ENCODE measurements at regions not wholly inside any gene's neighbourhood (a gene's known extent, or its start where the extent isn't known, plus 50 kb on each side); places are given as distances from the start of the nearest gene placed in this dataset.

GRCh38 chr6:145238787-145239186, 496.5 kb downstream of the EPM2A start:
- H3K4me1 ChIP-seq (ENCODE audit: control insufficient read depth in 2 of 2, insufficient read depth in 2 of 2, low read length in 2 of 2), result no peaks in the 10 kb centered on the region
- no peak overlapping the region for H3K4me3 ChIP-seq (ENCODE audit: low read length in 2 of 2)
- H3K9me3 ChIP-seq (ENCODE audit: control insufficient read depth in 2 of 2, insufficient read depth in 1 of 2, low read length in 1 of 2), result no peaks in the 10 kb centered on the region
- H3K36me3 ChIP-seq (ENCODE audit: control insufficient read depth in 2 of 2, insufficient read depth in 2 of 2, low read length in 1 of 2), result no peaks in the 10 kb centered on the region
- no peak for DNase-seq (ENCODE audit: low read depth in 6 of 9, low spot score in 9 of 9)
- H3K27ac ChIP-seq (ENCODE audit: low read depth in 1 of 2, low read length in 1 of 2), result no peak overlapping the region
- H3K27me3 ChIP-seq (ENCODE audit: control insufficient read depth in 2 of 2, insufficient read depth in 1 of 2, low read length in 1 of 2), result no peaks in the 10 kb centered on the region

GRCh38 chr6:145241039-145241438, 494.3 kb downstream of the EPM2A start:
- WGBS, result 59% methylated on average over 3 of the region's 3 CpGs
- Histone ChIP-seq H3K36me3 (ENCODE audit: control insufficient read depth in 2 of 2, insufficient read depth in 2 of 2, low read length in 1 of 2) (no peaks in the 10 kb centered on the region), H3K4me1 (ENCODE audit: control insufficient read depth in 2 of 2, insufficient read depth in 2 of 2, low read length in 2 of 2) (no peaks in the 10 kb centered on the region), H3K27me3 (ENCODE audit: control insufficient read depth in 2 of 2, insufficient read depth in 1 of 2, low read length in 1 of 2) (no peaks in the 10 kb centered on the region), H3K27ac (ENCODE audit: low read depth in 1 of 2, low read length in 1 of 2) (no peak overlapping the region), H3K9me3 (ENCODE audit: control insufficient read depth in 2 of 2, insufficient read depth in 1 of 2, low read length in 1 of 2) (no peaks in the 10 kb centered on the region), H3K4me3 (ENCODE audit: low read length in 2 of 2) (no peak overlapping the region)
- no peak for DNase-seq (ENCODE audit: low read depth in 6 of 9, low spot score in 9 of 9)

- no peak for DNase-seq (ENCODE audit: low read depth in 6 of 9, low spot score in 9 of 9)
- 15% methylated on average over 3 of the region's 3 CpGs for WGBS
- Histone ChIP-seq H3K4me3 (ENCODE audit: low read length in 2 of 2) (no peak overlapping the region), H3K27ac (ENCODE audit: low read depth in 1 of 2, low read length in 1 of 2) (no peak overlapping the region), H3K36me3 (ENCODE audit: control insufficient read depth in 2 of 2, insufficient read depth in 2 of 2, low read length in 1 of 2) (no peaks in the 10 kb centered on the region), H3K27me3 (ENCODE audit: control insufficient read depth in 2 of 2, insufficient read depth in 1 of 2, low read length in 1 of 2) (no peaks in the 10 kb centered on the region), H3K9me3 (ENCODE audit: control insufficient read depth in 2 of 2, insufficient read depth in 1 of 2, low read length in 1 of 2) (no peaks in the 10 kb centered on the region), H3K4me1 (ENCODE audit: control insufficient read depth in 2 of 2, insufficient read depth in 2 of 2, low read length in 2 of 2) (no peaks in the 10 kb centered on the region)
These were observed 493.6 kb downstream of the EPM2A start for GRCh38 chr6:145241721-145242120.

- H3K27ac ChIP-seq (ENCODE audit: low read depth in 1 of 2, low read length in 1 of 2), result no peak overlapping the region
- no peak for DNase-seq (ENCODE audit: low read depth in 6 of 9, low spot score in 9 of 9)
- 93% methylated on average over 3 of the region's 3 CpGs for WGBS
- H3K27me3 ChIP-seq (ENCODE audit: control insufficient read depth in 2 of 2, insufficient read depth in 1 of 2, low read length in 1 of 2), result no peaks in the 10 kb centered on the region
- no peaks in the 10 kb centered on the region for H3K36me3 ChIP-seq (ENCODE audit: control insufficient read depth in 2 of 2, insufficient read depth in 2 of 2, low read length in 1 of 2)
- no peaks in the 10 kb centered on the region for H3K9me3 ChIP-seq (ENCODE audit: control insufficient read depth in 2 of 2, insufficient read depth in 1 of 2, low read length in 1 of 2)
- H3K4me1 ChIP-seq (ENCODE audit: control insufficient read depth in 2 of 2, insufficient read depth in 2 of 2, low read length in 2 of 2), result no peaks in the 10 kb centered on the region
- no peak overlapping the region for H3K4me3 ChIP-seq (ENCODE audit: low read length in 2 of 2)
These were observed 490.8 kb downstream of the EPM2A start for GRCh38 chr6:145244349-145245100.

GRCh38 chr6:145245119-145245518, 490.2 kb downstream of the EPM2A start:
- Histone ChIP-seq H3K27me3 (ENCODE audit: control insufficient read depth in 2 of 2, insufficient read depth in 1 of 2, low read length in 1 of 2) (no peaks in the 10 kb centered on the region), H3K27ac (ENCODE audit: low read depth in 1 of 2, low read length in 1 of 2) (no peak overlapping the region), H3K36me3 (ENCODE audit: control insufficient read depth in 2 of 2, insufficient read depth in 2 of 2, low read length in 1 of 2) (no peaks in the 10 kb centered on the region), H3K9me3 (ENCODE audit: control insufficient read depth in 2 of 2, insufficient read depth in 1 of 2, low read length in 1 of 2) (no peaks in the 10 kb centered on the region), H3K4me1 (ENCODE audit: control insufficient read depth in 2 of 2, insufficient read depth in 2 of 2, low read length in 2 of 2) (no peaks in the 10 kb centered on the region), H3K4me3 (ENCODE audit: low read length in 2 of 2) (no peak overlapping the region)
- no peak for DNase-seq (ENCODE audit: low read depth in 6 of 9, low spot score in 9 of 9)
- 84% methylated on average over 4 of the region's 4 CpGs for whole genome bisulfite sequencing

GRCh38 chr6:145247692-145248419, 487.5 kb downstream of the EPM2A start:
- Histone ChIP-seq H3K36me3 (ENCODE audit: control insufficient read depth in 2 of 2, insufficient read depth in 2 of 2, low read length in 1 of 2) (no peaks in the 10 kb centered on the region), H3K9me3 (ENCODE audit: control insufficient read depth in 2 of 2, insufficient read depth in 1 of 2, low read length in 1 of 2) (no peaks in the 10 kb centered on the region), H3K27ac (ENCODE audit: low read depth in 1 of 2, low read length in 1 of 2) (no peak overlapping the region), H3K27me3 (ENCODE audit: control insufficient read depth in 2 of 2, insufficient read depth in 1 of 2, low read length in 1 of 2) (no peaks in the 10 kb centered on the region), H3K4me1 (ENCODE audit: control insufficient read depth in 2 of 2, insufficient read depth in 2 of 2, low read length in 2 of 2) (no peaks in the 10 kb centered on the region), H3K4me3 (ENCODE audit: low read length in 2 of 2) (no peak overlapping the region)
- DNase-seq (ENCODE audit: low read depth in 6 of 9, low spot score in 9 of 9), result no peak
- WGBS, result 86% methylated on average over 6 of the region's 6 CpGs

GRCh38 chr6:145250436-145250835, 484.9 kb downstream of the EPM2A start:
- WGBS, result 95% methylated on average over 3 of the region's 3 CpGs
- Histone ChIP-seq H3K27me3 (ENCODE audit: control insufficient read depth in 2 of 2, insufficient read depth in 1 of 2, low read length in 1 of 2) (no peaks in the 10 kb centered on the region), H3K4me3 (ENCODE audit: low read length in 2 of 2) (no peak overlapping the region), H3K27ac (ENCODE audit: low read depth in 1 of 2, low read length in 1 of 2) (no peak overlapping the region), H3K9me3 (ENCODE audit: control insufficient read depth in 2 of 2, insufficient read depth in 1 of 2, low read length in 1 of 2) (no peaks in the 10 kb centered on the region), H3K4me1 (ENCODE audit: control insufficient read depth in 2 of 2, insufficient read depth in 2 of 2, low read length in 2 of 2) (no peaks in the 10 kb centered on the region), H3K36me3 (ENCODE audit: control insufficient read depth in 2 of 2, insufficient read depth in 2 of 2, low read length in 1 of 2) (no peaks in the 10 kb centered on the region)
- DNase-seq (ENCODE audit: low read depth in 6 of 9, low spot score in 9 of 9), result no peak

- H3K27ac ChIP-seq (ENCODE audit: low read depth in 1 of 2, low read length in 1 of 2), result no peak overlapping the region
- H3K4me3 ChIP-seq (ENCODE audit: low read length in 2 of 2), result no peak overlapping the region
- H3K36me3 ChIP-seq (ENCODE audit: control insufficient read depth in 2 of 2, insufficient read depth in 2 of 2, low read length in 1 of 2), result no peaks in the 10 kb centered on the region
- H3K9me3 ChIP-seq (ENCODE audit: control insufficient read depth in 2 of 2, insufficient read depth in 1 of 2, low read length in 1 of 2), result no peaks in the 10 kb centered on the region
- H3K27me3 ChIP-seq (ENCODE audit: control insufficient read depth in 2 of 2, insufficient read depth in 1 of 2, low read length in 1 of 2), result no peaks in the 10 kb centered on the region
- DNase-seq (ENCODE audit: low read depth in 6 of 9, low spot score in 9 of 9), result no peak
- H3K4me1 ChIP-seq (ENCODE audit: control insufficient read depth in 2 of 2, insufficient read depth in 2 of 2, low read length in 2 of 2), result no peaks in the 10 kb centered on the region
These were observed 482.6 kb downstream of the EPM2A start for GRCh38 chr6:145252737-145253136.

GRCh38 chr6:145254649-145255401, 480.5 kb downstream of the EPM2A start:
- no peaks in the 10 kb centered on the region for H3K36me3 ChIP-seq (ENCODE audit: control insufficient read depth in 2 of 2, insufficient read depth in 2 of 2, low read length in 1 of 2)
- H3K4me1 ChIP-seq (ENCODE audit: control insufficient read depth in 2 of 2, insufficient read depth in 2 of 2, low read length in 2 of 2), result no peaks in the 10 kb centered on the region
- DNase-seq (ENCODE audit: low read depth in 6 of 9, low spot score in 9 of 9), result no peak
- WGBS, result 88% methylated on average over 5 of the region's 5 CpGs
- H3K27me3 ChIP-seq (ENCODE audit: control insufficient read depth in 2 of 2, insufficient read depth in 1 of 2, low read length in 1 of 2), result no peaks in the 10 kb centered on the region
- H3K9me3 ChIP-seq (ENCODE audit: control insufficient read depth in 2 of 2, insufficient read depth in 1 of 2, low read length in 1 of 2), result no peaks in the 10 kb centered on the region
- H3K4me3 ChIP-seq (ENCODE audit: low read length in 2 of 2), result no peak overlapping the region
- H3K27ac ChIP-seq (ENCODE audit: low read depth in 1 of 2, low read length in 1 of 2), result no peak overlapping the region
